ENCODE measurements at regions not wholly inside any gene's neighbourhood (a gene's known extent, or its start where the extent isn't known, plus 50 kb on each side); places are given as distances from the start of the nearest gene placed in this dataset.

GRCh38 chr10:34918776-34919315, 103.8 kb upstream of the PARD3 start:
- BruUV-seq (replicated peaks): no TSS peak
- no peak for DNase-seq (ENCODE audit: low spot score)
- intact Hi-C loops (cut with micrococcal nuclease; ENCODE audit: unreplicated experiment): no loop called here

DNA sequence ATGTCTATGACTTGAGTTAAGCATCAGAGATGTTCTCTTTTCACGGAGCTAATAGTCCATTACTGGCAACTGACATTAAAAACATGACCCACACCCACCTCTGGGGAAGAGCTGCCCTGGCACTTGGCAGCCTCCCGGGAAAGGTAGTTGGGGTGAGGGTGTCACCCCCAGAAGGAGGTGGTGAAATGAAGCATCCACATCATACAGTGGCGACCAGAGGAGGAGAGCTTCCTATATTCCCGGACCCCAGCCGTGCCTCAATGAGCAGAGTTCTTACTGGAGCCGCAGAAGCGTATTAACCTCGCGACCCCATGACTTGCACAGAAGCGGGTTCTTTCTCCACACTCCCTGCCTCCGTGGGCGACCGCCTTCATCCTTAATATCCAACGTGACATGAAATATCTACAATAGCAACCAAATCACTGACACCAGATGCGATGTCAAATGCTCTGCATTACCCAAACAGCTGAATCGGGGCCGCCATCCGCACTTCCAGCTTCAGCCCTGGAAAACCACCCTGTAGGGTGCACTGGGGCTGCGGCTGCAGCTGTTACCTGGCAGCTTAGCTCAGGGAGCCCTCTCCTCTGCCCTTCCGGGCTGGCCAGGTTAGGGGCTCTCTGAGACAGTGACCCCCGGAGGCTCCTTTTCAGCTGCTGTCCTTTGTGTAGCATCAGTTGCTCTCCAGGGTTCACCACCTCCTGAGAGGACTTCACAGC, 103.1 kb upstream of the PARD3 start:
- Histone ChIP-seq H3K4me1 (ENCODE audit: insufficient read depth, low read length, poor library complexity, severe bottlenecking) (no peaks in the 10 kb centered on the region), H3K27ac (ENCODE audit: low read depth, low read length, poor library complexity, severe bottlenecking) (no peak overlapping the region), H3K36me3 (ENCODE audit: insufficient read depth, low read length, poor library complexity, severe bottlenecking) (no peaks in the 10 kb centered on the region), H3K4me3 (ENCODE audit: low read depth, low read length, poor library complexity, severe bottlenecking) (no peak overlapping the region), H3K9me3 (ENCODE audit: low read depth, low read length, poor library complexity, severe bottlenecking) (no peaks in the 10 kb centered on the region), H3K27me3 (replicated peaks; ENCODE audit: insufficient read depth, low read depth, low read length, poor library complexity) (no peaks in the 10 kb centered on the region)
- intact Hi-C loops (cut with micrococcal nuclease; ENCODE audit: unreplicated experiment): no loop called here
- CTCF ChIA-PET: interaction anchor here (1.1 kb wide), 1 partner anchor 252 kb away, joined by 4 read pairs; no protein-coding TSS in a partner anchor
- no TSS peak for BruUV-seq (replicated peaks)
- DNase-seq (ENCODE audit: low spot score): no peak
- POLR2A ChIA-PET (ENCODE audit: low non-redundant PET): no interaction called here
- no peak for TF ChIP-seq EZH2 (IDR thresholded peaks at IDR 0.05; ENCODE audit: borderline replicate concordance, low read depth, low read length, poor library complexity, severe bottlenecking)
- TF ChIP-seq, protein P1, sequence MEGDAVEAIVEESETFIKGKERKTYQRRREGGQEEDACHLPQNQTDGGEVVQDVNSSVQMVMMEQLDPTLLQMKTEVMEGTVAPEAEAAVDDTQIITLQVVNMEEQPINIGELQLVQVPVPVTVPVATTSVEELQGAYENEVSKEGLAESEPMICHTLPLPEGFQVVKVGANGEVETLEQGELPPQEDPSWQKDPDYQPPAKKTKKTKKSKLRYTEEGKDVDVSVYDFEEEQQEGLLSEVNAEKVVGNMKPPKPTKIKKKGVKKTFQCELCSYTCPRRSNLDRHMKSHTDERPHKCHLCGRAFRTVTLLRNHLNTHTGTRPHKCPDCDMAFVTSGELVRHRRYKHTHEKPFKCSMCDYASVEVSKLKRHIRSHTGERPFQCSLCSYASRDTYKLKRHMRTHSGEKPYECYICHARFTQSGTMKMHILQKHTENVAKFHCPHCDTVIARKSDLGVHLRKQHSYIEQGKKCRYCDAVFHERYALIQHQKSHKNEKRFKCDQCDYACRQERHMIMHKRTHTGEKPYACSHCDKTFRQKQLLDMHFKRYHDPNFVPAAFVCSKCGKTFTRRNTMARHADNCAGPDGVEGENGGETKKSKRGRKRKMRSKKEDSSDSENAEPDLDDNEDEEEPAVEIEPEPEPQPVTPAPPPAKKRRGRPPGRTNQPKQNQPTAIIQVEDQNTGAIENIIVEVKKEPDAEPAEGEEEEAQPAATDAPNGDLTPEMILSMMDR (conservative IDR thresholded peaks at IDR 0.05; ENCODE audit: low read depth, low read length): no peak

More at GRCh38 chr10:34918776-34919315, 103.8 kb upstream of the PARD3 start:
- ChIA-PET CTCF (no interaction called here), POLR2A (ENCODE audit: low non-redundant PET) (no interaction called here)
- Histone ChIP-seq H3K4me1 (ENCODE audit: insufficient read depth, low read length, poor library complexity, severe bottlenecking) (no peaks in the 10 kb centered on the region), H3K4me3 (ENCODE audit: low read depth, low read length, poor library complexity, severe bottlenecking) (no peak overlapping the region), H3K36me3 (ENCODE audit: insufficient read depth, low read length, poor library complexity, severe bottlenecking) (no peaks in the 10 kb centered on the region), H3K27me3 (replicated peaks; ENCODE audit: insufficient read depth, low read depth, low read length, poor library complexity) (no peaks in the 10 kb centered on the region), H3K9me3 (ENCODE audit: low read depth, low read length, poor library complexity, severe bottlenecking) (no peaks in the 10 kb centered on the region), H3K27ac (ENCODE audit: low read depth, low read length, poor library complexity, severe bottlenecking) (no peak overlapping the region)
- TF ChIP-seq, protein P1 (conservative IDR thresholded peaks at IDR 0.05; ENCODE audit: low read depth, low read length): no peak
- no peak for TF ChIP-seq EZH2 (IDR thresholded peaks at IDR 0.05; ENCODE audit: borderline replicate concordance, low read depth, low read length, poor library complexity, severe bottlenecking)

DNA sequence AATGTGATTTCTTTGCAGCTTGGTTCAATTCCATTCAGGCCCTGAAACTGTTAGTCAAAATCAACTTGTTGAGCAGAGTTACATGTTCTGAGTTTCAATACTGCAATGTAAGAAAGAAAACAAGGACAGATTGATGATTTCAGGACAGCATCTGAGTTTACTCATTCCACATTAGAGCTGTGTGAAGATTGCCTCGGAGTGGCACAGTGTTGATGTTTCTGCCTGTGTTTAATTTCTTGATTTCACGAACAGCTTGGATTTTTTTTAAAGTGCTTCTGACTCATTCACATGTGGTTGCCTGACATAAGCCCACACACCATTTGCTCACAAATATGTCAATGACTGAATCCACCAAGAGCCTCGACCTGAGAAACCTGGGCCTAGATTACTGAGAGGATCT, 101.2 kb upstream of the PARD3 start:
- no peaks in the 10 kb centered on the region for H3K9me3 ChIP-seq (ENCODE audit: low read depth, low read length, poor library complexity, severe bottlenecking)
- no peak for TF ChIP-seq EZH2 (IDR thresholded peaks at IDR 0.05; ENCODE audit: borderline replicate concordance, low read depth, low read length, poor library complexity, severe bottlenecking)
- TF ChIP-seq, protein P1 (conservative IDR thresholded peaks at IDR 0.05; ENCODE audit: low read depth, low read length): no peak
- DNase-seq (ENCODE audit: low spot score): no peak
- H3K27me3 ChIP-seq (replicated peaks; ENCODE audit: insufficient read depth, low read depth, low read length, poor library complexity): no peaks in the 10 kb centered on the region
- CTCF ChIA-PET: no interaction called here
- intact Hi-C loops (cut with micrococcal nuclease; ENCODE audit: unreplicated experiment): no loop called here
- H3K27ac ChIP-seq (ENCODE audit: low read depth, low read length, poor library complexity, severe bottlenecking): no peak overlapping the region
- H3K36me3 ChIP-seq (ENCODE audit: insufficient read depth, low read length, poor library complexity, severe bottlenecking): no peaks in the 10 kb centered on the region
- no peak overlapping the region for H3K4me3 ChIP-seq (ENCODE audit: low read depth, low read length, poor library complexity, severe bottlenecking)
- BruUV-seq (replicated peaks): no TSS peak
- POLR2A ChIA-PET (ENCODE audit: low non-redundant PET): no interaction called here
- H3K4me1 ChIP-seq (ENCODE audit: insufficient read depth, low read length, poor library complexity, severe bottlenecking): no peaks in the 10 kb centered on the region
